ENCODE measurements at regions not wholly inside any gene's neighbourhood (a gene's known extent, or its start where the extent isn't known, plus 50 kb on each side); places are given as distances from the start of the nearest gene placed in this dataset.

- TF ChIP-seq CEBPB (IDR thresholded peaks at IDR 0.05; ENCODE audit: low read depth, low read length) (no peak), SIX5 (IDR thresholded peaks at IDR 0.05; ENCODE audit: low read depth, low read length) (no peak), SP1 (IDR thresholded peaks at IDR 0.05; ENCODE audit: low read depth, low read length) (no peak), BACH1 (IDR thresholded peaks at IDR 0.05; ENCODE audit: low read length) (no peak), E2F6 (IDR thresholded peaks at IDR 0.05) (no peak), NANOG (IDR thresholded peaks at IDR 0.05; ENCODE audit: insufficient read depth, low read depth, low read length, poor library complexity, severe bottlenecking) (no peak), KDM4A (IDR thresholded peaks at IDR 0.05; ENCODE audit: low read depth, low read length, severe bottlenecking) (no peak), JUND (IDR thresholded peaks at IDR 0.05; ENCODE audit: low read length) (no peak), BCL11A (IDR thresholded peaks at IDR 0.05; ENCODE audit: low read depth in 2 of 2, low read length in 2 of 2) (no peak), EGR1 (IDR thresholded peaks at IDR 0.05; ENCODE audit: borderline replicate concordance, low read depth, low read length) (no peak), TAF1 (IDR thresholded peaks at IDR 0.05; ENCODE audit: low read depth, low read length) (no peak), RFX5 (IDR thresholded peaks at IDR 0.05; ENCODE audit: borderline replicate concordance, low read depth, low read length) (no peak)
- H2AFZ ChIP-seq (ENCODE audit: low read length): peak overlapping the region; percentile 18; the same call in 1 of the 2 replicates
- DNase-seq (ENCODE audit: low read depth in 1 of 2, low spot score in 2 of 2): no peak
- no peak overlapping the region for H2BK5ac ChIP-seq (ENCODE audit: low read depth, low read length)
- no peak overlapping the region for H4K8ac ChIP-seq (ENCODE audit: extremely low read depth, insufficient read depth, low read length)
- no peak overlapping the region for H3K27ac ChIP-seq (ENCODE audit: low read depth, low read length)
- no peak overlapping the region for H4K5ac ChIP-seq (ENCODE audit: insufficient read length, low read depth, low read length)
- peaks cover 0 to 3% (median 0%) of the 10 kb centered on the region in 4 experiments; a peak in 1 of 7 replicates for H3K4me1 ChIP-seq (replicated peaks in 1 of 4; ENCODE audit: control insufficient read depth in 3 of 4, insufficient read depth in 4 of 4, low read length in 3 of 4)
- no peak overlapping the region for H2BK20ac ChIP-seq (ENCODE audit: low read length)
- no peak overlapping the region for H3K14ac ChIP-seq (ENCODE audit: insufficient read length)
- no peaks in the 10 kb centered on the region for H3K9me3 ChIP-seq (ENCODE audit: insufficient read depth in 2 of 2, low read depth in 1 of 2, low read length in 1 of 2)
- H3K18ac ChIP-seq (ENCODE audit: extremely low read depth, low read length): no peak overlapping the region
- no peaks in the 10 kb centered on the region for H3K79me1 ChIP-seq (ENCODE audit: low read depth, low read length)
- no peak overlapping the region for H2AK5ac ChIP-seq (ENCODE audit: low read depth, low read length)
- no peak for FAIRE-seq
- H4K20me1 ChIP-seq (replicated peaks in 1 of 2; ENCODE audit: control insufficient read depth in 1 of 2, insufficient read depth in 2 of 2, low read length in 2 of 2): no peaks in the 10 kb centered on the region
- H3K79me2 ChIP-seq (ENCODE audit: control insufficient read depth in 1 of 2, insufficient read depth in 2 of 2, low read length in 2 of 2): no peaks in the 10 kb centered on the region
- ChIA-PET CTCF (ENCODE audit: partially characterized antibody) (interaction anchor here (1.4 to 1.6 kb wide), 2 partner anchors 11 to 77 kb away, joined by 3 to 4 read pairs; no protein-coding TSS in a partner anchor), POLR2A (ENCODE audit: partially characterized antibody) (no interaction called here)
- no peak overlapping the region for H2BK15ac ChIP-seq (ENCODE audit: low read length)
- no peaks in the 10 kb centered on the region for H3K36me3 ChIP-seq (ENCODE audit: control insufficient read depth in 2 of 4, insufficient read depth in 4 of 4, low read length in 3 of 4)
- no peak overlapping the region for H3K56ac ChIP-seq (replicated peaks; ENCODE audit: insufficient read length, low read depth, low read length)
- no peak overlapping the region for H3K23ac ChIP-seq (ENCODE audit: insufficient read length)
- 91% methylated on average over 1 of the region's 1 CpG; no CpG with 5 or more reads in 1 of the 2 experiments for WGBS, 2 experiments (ENCODE audit: extremely low coverage in 1 of 2, insufficient coverage in 1 of 2, insufficient read length in 1 of 2, insufficient replicate concordance in 2 of 2, low coverage in 1 of 2, low lambda C conversion rate in 2 of 2, missing lambda C conversion rate in 1 of 2)
- H2BK12ac ChIP-seq (ENCODE audit: low read depth, low read length): no peak overlapping the region
- H3K9ac ChIP-seq (replicated peaks in 1 of 4; ENCODE audit: extremely low read depth in 1 of 4, low read depth in 3 of 4, low read length in 3 of 4): no peak overlapping the region
- no peak overlapping the region for H2BK120ac ChIP-seq (replicated peaks; ENCODE audit: low read depth, low read length)
- no peak overlapping the region for H3K4ac ChIP-seq (replicated peaks; ENCODE audit: insufficient read length, low read depth, low read length)
- H3K4me3 ChIP-seq (ENCODE audit: extremely low read depth in 1 of 4, insufficient read depth in 2 of 4, low read depth in 3 of 4, low read length in 4 of 4): no peak overlapping the region
- H3K4me2 ChIP-seq (ENCODE audit: insufficient read depth in 1 of 2, low read depth in 2 of 2, low read length in 2 of 2): no peak overlapping the region
- no peak overlapping the region for H4K91ac ChIP-seq (replicated peaks; ENCODE audit: insufficient read length, low read length)
- H3K23me2 ChIP-seq (ENCODE audit: low read depth, low read length): no peaks in the 10 kb centered on the region
- no peaks in the 10 kb centered on the region for H3K27me3 ChIP-seq (replicated peaks in 1 of 4; ENCODE audit: control insufficient read depth in 3 of 4, extremely low read depth in 1 of 4, insufficient read depth in 3 of 4, low read length in 3 of 4)
These were observed 70.9 kb downstream of the HHEX start for GRCh38 chr10:92760609-92761008.

All from H1 (cell line).